H1 (cell line): ENCODE measurements at regions not wholly inside any gene's neighbourhood (a gene's known extent, or its start where the extent isn't known, plus 50 kb on each side); places are given as distances from the start of the nearest gene placed in this dataset.

ENCODE experiments used
- ASH2L ChIP-seq: fragments of 200-600, 300-600 bp; sonication (generic); IDR thresholded peaks from one replicate; pipeline ENCODE4 v1.7.1; 2017; ENCODE audit warnings: low read length
- BCL11A ChIP-seq, 2 experiments: IDR thresholded peaks; one replicate each; pipeline ENCODE4 v1.6.1; 2011; ENCODE audit warnings: low read depth in 2 of 2, low read length in 2 of 2, mild to moderate bottlenecking in 2 of 2
- JUND ChIP-seq: IDR thresholded peaks from 2 replicates; pipeline ENCODE4 v1.6.1; 2011; ENCODE audit warnings: mild to moderate bottlenecking, improper control_type of control experiment, low read length
- POLR2A ChIP-seq, 2 experiments: IDR thresholded peaks; 1 replicate in 1 of 2; 2 replicates in 1 of 2; pipeline ENCODE4 v1.6.1; 2011; ENCODE audit warnings: low read depth in 2 of 2, low read length in 2 of 2, mild to moderate bottlenecking in 2 of 2; ENCODE audit errors: control extremely low read depth in 1 of 2
- SIN3A ChIP-seq, 2 experiments: IDR thresholded peaks in 1 of 2; conservative IDR thresholded peaks in 1 of 2; 2 replicates each; pipeline ENCODE4 v1.6.1; 2011 to 2012; ENCODE audit warnings: low read length in 2 of 2, improper control_type of control experiment in 1 of 2, low read depth in 1 of 2, mild to moderate bottlenecking in 1 of 2
- TF ChIP-seq, protein P1 (sequence below): IDR thresholded peaks from 2 replicates; pipeline ENCODE4 v1.6.1; 2012; ENCODE audit warnings: low read length, inconsistent platforms
- TF ChIP-seq, protein P2 (sequence below): IDR thresholded peaks from 2 replicates; pipeline ENCODE4 v1.6.1; 2011; ENCODE audit warnings: low read length, improper control_type of control experiment
- TF ChIP-seq, protein P3 (sequence below), 3 experiments: IDR thresholded peaks; 1 replicate in 2 of 3; 2 replicates in 1 of 3; pipeline versions ENCODE4 v1.5.1 to v1.6.1; 2011; ENCODE audit warnings: low read length in 3 of 3, mild to moderate bottlenecking in 3 of 3, inconsistent platforms in 2 of 3, low read depth in 1 of 3, moderate library complexity in 1 of 3; ENCODE audit not compliant: insufficient read depth in 1 of 3; ENCODE audit errors: control extremely low read depth in 1 of 3

DNA sequence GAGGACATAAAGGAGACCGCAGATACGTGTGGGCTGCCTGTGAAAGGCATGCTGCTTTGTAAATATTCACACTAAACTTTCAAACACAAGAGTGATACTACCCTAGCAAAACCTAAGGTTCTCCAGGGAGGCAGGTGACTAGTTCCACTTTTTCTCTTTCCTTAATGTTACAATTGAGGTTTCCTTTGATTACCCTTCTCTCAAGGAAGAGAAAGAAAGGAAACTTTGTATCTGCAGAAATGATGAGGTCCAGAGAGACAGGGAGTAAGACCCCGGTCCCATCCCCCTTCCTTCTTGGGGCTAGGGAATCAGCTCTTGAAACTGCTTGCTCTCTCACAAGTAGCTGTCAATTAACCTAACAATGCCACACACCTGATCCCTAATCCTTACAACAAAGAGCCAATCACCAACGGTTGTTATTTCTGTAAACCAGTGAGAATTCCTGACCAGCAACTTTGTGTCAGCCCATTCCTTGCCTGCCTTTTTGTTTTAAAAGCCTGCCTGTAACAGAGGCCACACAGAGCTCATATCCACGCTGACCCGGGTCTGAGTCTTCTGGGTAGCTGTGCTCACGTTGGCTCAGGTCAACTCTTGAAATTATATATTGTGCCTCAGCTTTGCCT is 754.8 kb upstream of the FRG1 start (continued):
- TF ChIP-seq, protein P1, sequence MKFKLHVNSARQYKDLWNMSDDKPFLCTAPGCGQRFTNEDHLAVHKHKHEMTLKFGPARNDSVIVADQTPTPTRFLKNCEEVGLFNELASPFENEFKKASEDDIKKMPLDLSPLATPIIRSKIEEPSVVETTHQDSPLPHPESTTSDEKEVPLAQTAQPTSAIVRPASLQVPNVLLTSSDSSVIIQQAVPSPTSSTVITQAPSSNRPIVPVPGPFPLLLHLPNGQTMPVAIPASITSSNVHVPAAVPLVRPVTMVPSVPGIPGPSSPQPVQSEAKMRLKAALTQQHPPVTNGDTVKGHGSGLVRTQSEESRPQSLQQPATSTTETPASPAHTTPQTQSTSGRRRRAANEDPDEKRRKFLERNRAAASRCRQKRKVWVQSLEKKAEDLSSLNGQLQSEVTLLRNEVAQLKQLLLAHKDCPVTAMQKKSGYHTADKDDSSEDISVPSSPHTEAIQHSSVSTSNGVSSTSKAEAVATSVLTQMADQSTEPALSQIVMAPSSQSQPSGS = 0 out of 2 replicates have a peak, but pooled peaks have one; percentile 22
- TF ChIP-seq, protein P2, sequence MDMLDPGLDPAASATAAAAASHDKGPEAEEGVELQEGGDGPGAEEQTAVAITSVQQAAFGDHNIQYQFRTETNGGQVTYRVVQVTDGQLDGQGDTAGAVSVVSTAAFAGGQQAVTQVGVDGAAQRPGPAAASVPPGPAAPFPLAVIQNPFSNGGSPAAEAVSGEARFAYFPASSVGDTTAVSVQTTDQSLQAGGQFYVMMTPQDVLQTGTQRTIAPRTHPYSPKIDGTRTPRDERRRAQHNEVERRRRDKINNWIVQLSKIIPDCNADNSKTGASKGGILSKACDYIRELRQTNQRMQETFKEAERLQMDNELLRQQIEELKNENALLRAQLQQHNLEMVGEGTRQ = 0 out of 2 replicates have a peak, but pooled peaks have one; percentile 24
- TF ChIP-seq POLR2A (IDR thresholded peaks at IDR 0.05; ENCODE audit: control extremely low read depth in 1 of 2, low read depth in 2 of 2, low read length in 2 of 2) (peak; percentile 70 to 90), SIN3A (conservative IDR thresholded peaks at IDR 0.05 in 1 of 2, IDR thresholded peaks at IDR 0.05 in 1 of 2; ENCODE audit: low read depth in 1 of 2, low read length in 2 of 2) (peak in 1 of 2 experiments; percentile 47; a peak in 1 of 4 replicates), ASH2L (peak; percentile 97), JUND (no peak), BCL11A (IDR thresholded peaks at IDR 0.05; ENCODE audit: low read depth in 2 of 2, low read length in 2 of 2) (peak; percentile 66 to 70)
- TF ChIP-seq, protein P3, sequence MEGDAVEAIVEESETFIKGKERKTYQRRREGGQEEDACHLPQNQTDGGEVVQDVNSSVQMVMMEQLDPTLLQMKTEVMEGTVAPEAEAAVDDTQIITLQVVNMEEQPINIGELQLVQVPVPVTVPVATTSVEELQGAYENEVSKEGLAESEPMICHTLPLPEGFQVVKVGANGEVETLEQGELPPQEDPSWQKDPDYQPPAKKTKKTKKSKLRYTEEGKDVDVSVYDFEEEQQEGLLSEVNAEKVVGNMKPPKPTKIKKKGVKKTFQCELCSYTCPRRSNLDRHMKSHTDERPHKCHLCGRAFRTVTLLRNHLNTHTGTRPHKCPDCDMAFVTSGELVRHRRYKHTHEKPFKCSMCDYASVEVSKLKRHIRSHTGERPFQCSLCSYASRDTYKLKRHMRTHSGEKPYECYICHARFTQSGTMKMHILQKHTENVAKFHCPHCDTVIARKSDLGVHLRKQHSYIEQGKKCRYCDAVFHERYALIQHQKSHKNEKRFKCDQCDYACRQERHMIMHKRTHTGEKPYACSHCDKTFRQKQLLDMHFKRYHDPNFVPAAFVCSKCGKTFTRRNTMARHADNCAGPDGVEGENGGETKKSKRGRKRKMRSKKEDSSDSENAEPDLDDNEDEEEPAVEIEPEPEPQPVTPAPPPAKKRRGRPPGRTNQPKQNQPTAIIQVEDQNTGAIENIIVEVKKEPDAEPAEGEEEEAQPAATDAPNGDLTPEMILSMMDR (IDR thresholded peaks at IDR 0.05; ENCODE audit: control extremely low read depth in 1 of 3, insufficient read depth in 1 of 3, low read depth in 1 of 3, low read length in 3 of 3) = no peak
